ENCODE measurements at regions not wholly inside any gene's neighbourhood (a gene's known extent, or its start where the extent isn't known, plus 50 kb on each side); places are given as distances from the start of the nearest gene placed in this dataset.
"Not testable (repeated sequence)": the region's sequence is repeated elsewhere in the genome, so short reads cannot be mapped to it uniquely, and the experiment has no call there.

- no peak for DNase-seq
Measured at GRCh38 chr5:131001507-131001906, 163.5 kb downstream of the HINT1 start.

GRCh38 chr5:131000289-131000688, 164.8 kb downstream of the HINT1 start:
- DNase-seq, result no peak

- DNase-seq, result not testable (repeated sequence)
Measured at GRCh38 chr5:130996720-130997119, 168.3 kb downstream of the HINT1 start.

- no peak for DNase-seq
Measured at GRCh38 chr5:130995851-130996250, 169.2 kb downstream of the HINT1 start.

GRCh38 chr5:130995254-130995515, 169.9 kb downstream of the HINT1 start:
- no peak for DNase-seq

- DNase-seq, result no peak
Measured at GRCh38 chr5:130994496-130995253, 170.4 kb downstream of the HINT1 start.

- DNase-seq, result no peak
Measured at GRCh38 chr5:130992621-130993020, 172.4 kb downstream of the HINT1 start.

GRCh38 chr5:130992095-130992494, 173.0 kb downstream of the HINT1 start:
- DNase-seq, result no peak

GRCh38 chr5:130985776-130986175, 179.3 kb downstream of the HINT1 start:
- DNase-seq, result no peak

- no peak for DNase-seq
Measured at GRCh38 chr5:130981663-130982062, 183.4 kb downstream of the HINT1 start.

- no peak for DNase-seq
Measured at GRCh38 chr5:130978475-130978874, 186.6 kb downstream of the HINT1 start.

GRCh38 chr5:130976493-130976892, 188.6 kb downstream of the HINT1 start:
- DNase-seq, result no peak

GRCh38 chr5:130975847-130976246, 189.2 kb downstream of the HINT1 start:
- DNase-seq, result no peak

GRCh38 chr5:130975299-130975698, 189.8 kb downstream of the HINT1 start:
- DNase-seq, result no peak

- DNase-seq, result no peak
Measured at GRCh38 chr5:130974021-130974683, 190.9 kb downstream of the HINT1 start.

GRCh38 chr5:130966990-130967525, 198.0 kb downstream of the HINT1 start:
- no peak for DNase-seq

GRCh38 chr5:130965920-130966319, 199.1 kb downstream of the HINT1 start:
- DNase-seq, result no peak

GRCh38 chr5:130965360-130965759, 199.7 kb downstream of the HINT1 start:
- DNase-seq, result no peak

GRCh38 chr5:130964231-130965202, 200.5 kb downstream of the HINT1 start:
- no peak for DNase-seq

- DNase-seq, result no peak
Measured at GRCh38 chr5:130963798-130964197, 201.3 kb downstream of the HINT1 start.

GRCh38 chr5:130957151-130957550, 207.9 kb downstream of the HINT1 start:
- DNase-seq, result no peak

GRCh38 chr5:130955041-130955440, 210.0 kb downstream of the HINT1 start:
- DNase-seq, result no peak

- DNase-seq, result no peak
Measured at GRCh38 chr5:130954336-130954735, 210.7 kb downstream of the HINT1 start.

All from dermis blood vessel endothelial cell (primary cell).